ENCODE measurements at regions not wholly inside any gene's neighbourhood (a gene's known extent, or its start where the extent isn't known, plus 50 kb on each side); places are given as distances from the start of the nearest gene placed in this dataset.
A peak's percentile ranks its signal among the peaks of the same experiment; 100 is the strongest.
"Not testable (repeated sequence)": the region's sequence is repeated elsewhere in the genome, so short reads cannot be mapped to it uniquely, and the experiment has no call there.

- not testable (repeated sequence) for DNase-seq
These were observed 56.2 kb upstream of the CCZ1B start for GRCh38 chr7:6882321-6882721.

- not testable (repeated sequence) for DNase-seq
These were observed 57.7 kb upstream of the CCZ1B start for GRCh38 chr7:6883756-6884155.

- DNase-seq = no peak
These were observed 60.1 kb upstream of the CCZ1B start for GRCh38 chr7:6886198-6886597.

GRCh38 chr7:6888267-6889045, 62.4 kb upstream of the CCZ1B start:
- DNase-seq = not testable (repeated sequence)

GRCh38 chr7:6889252-6889812, 63.3 kb upstream of the CCZ1B start:
- no peak for DNase-seq

GRCh38 chr7:6902097-6902518, 76.0 kb upstream of the CCZ1B start:
- DNase-seq = peak; percentile 61

GRCh38 chr7:6903289-6903688, 77.2 kb upstream of the CCZ1B start:
- not testable (repeated sequence) for DNase-seq

- not testable (repeated sequence) for DNase-seq
These were observed 77.7 kb upstream of the CCZ1B start for GRCh38 chr7:6903792-6904191.

- DNase-seq = peak; percentile 57
These were observed 91.2 kb upstream of the CCZ1B start for GRCh38 chr7:6917258-6917657.

GRCh38 chr7:6919169-6919568, 93.1 kb upstream of the CCZ1B start:
- not testable (repeated sequence) for DNase-seq

- DNase-seq = not testable (repeated sequence)
These were observed 98.4 kb upstream of the CCZ1B start for GRCh38 chr7:6924523-6924922.

- not testable (repeated sequence) for DNase-seq
These were observed 100.4 kb upstream of the CCZ1B start for GRCh38 chr7:6926193-6927174.

- DNase-seq = not testable (repeated sequence)
These were observed 101.6 kb upstream of the CCZ1B start for GRCh38 chr7:6927643-6928042.

- DNase-seq = not testable (repeated sequence)
These were observed 103.5 kb upstream of the CCZ1B start for GRCh38 chr7:6929588-6929987.

- not testable (repeated sequence) for DNase-seq
These were observed 104.1 kb upstream of the CCZ1B start for GRCh38 chr7:6930081-6930635.

GRCh38 chr7:6930787-6931186, 104.7 kb upstream of the CCZ1B start:
- DNase-seq = not testable (repeated sequence)

- not testable (repeated sequence) for DNase-seq
These were observed 105.4 kb upstream of the CCZ1B start for GRCh38 chr7:6931456-6931855.

GRCh38 chr7:6933954-6934632, 108.0 kb upstream of the CCZ1B start:
- DNase-seq = not testable (repeated sequence)

- DNase-seq = no peak
These were observed 108.9 kb upstream of the CCZ1B start for GRCh38 chr7:6934981-6935380.

GRCh38 chr7:6936626-6937025, 110.6 kb upstream of the CCZ1B start:
- DNase-seq = not testable (repeated sequence)

GRCh38 chr7:6937746-6938145, 111.7 kb upstream of the CCZ1B start:
- not testable (repeated sequence) for DNase-seq

GRCh38 chr7:6938284-6938683, 112.2 kb upstream of the CCZ1B start:
- DNase-seq = peak; percentile 26

All from DMS79 treated with DMSO at 0.1 percent for 48 hours (cell line).